CD14-positive monocyte (primary cell): ENCODE measurements at regions not wholly inside any gene's neighbourhood (a gene's known extent, or its start where the extent isn't known, plus 50 kb on each side); places are given as distances from the start of the nearest gene placed in this dataset.

Source experiments
- DNase-seq, 3 donors: peaks; one replicate each; pipeline ENCODE4 v3.0.0-alpha.2; 2011 to 2022
- H2AFZ ChIP-seq: 2 replicates; pipeline ENCODE4 v1.6.0; 2012; ENCODE audit warnings: mild to moderate bottlenecking, low read depth, low read length, inconsistent platforms; ENCODE audit not compliant: insufficient read depth, poor library complexity, severe bottlenecking
- H3K27ac ChIP-seq, 2 donors: 1 replicate in 1 of 2; 2 replicates in 1 of 2; pipeline ENCODE4 v1.5.1; 2012 to 2013; ENCODE audit warnings: low read length in 2 of 2, control low read depth in 1 of 2, inconsistent platforms in 1 of 2, low read depth in 1 of 2, mild to moderate bottlenecking in 1 of 2
- H3K27me3 ChIP-seq, 2 donors: one replicate each; pipeline versions ENCODE4 v1.6.0 to v1.6.1; 2011 to 2013; ENCODE audit warnings: low read length in 2 of 2; ENCODE audit not compliant: control insufficient read depth in 2 of 2, insufficient read depth in 2 of 2
- H3K36me3 ChIP-seq, 2 donors: replicated peaks in 1 of 2; 1 replicate in 1 of 2; 2 replicates in 1 of 2; pipeline versions ENCODE4 v1.5.1 to v1.6.1; 2012 to 2013; ENCODE audit warnings: low read length in 2 of 2, control low read depth in 1 of 2, inconsistent platforms in 1 of 2, mild to moderate bottlenecking in 1 of 2; ENCODE audit not compliant: insufficient read depth in 2 of 2, control insufficient read depth in 1 of 2
- H3K4me1 ChIP-seq, 2 donors: 1 replicate in 1 of 2; 2 replicates in 1 of 2; pipeline versions ENCODE4 v1.5.1 to v1.6.1; 2012 to 2013; ENCODE audit warnings: low read length in 2 of 2, control low read depth in 1 of 2, inconsistent platforms in 1 of 2, mild to moderate bottlenecking in 1 of 2, moderate library complexity in 1 of 2; ENCODE audit not compliant: insufficient read depth in 2 of 2, control insufficient read depth in 1 of 2
- H3K4me2 ChIP-seq: replicated peaks from 2 replicates; pipeline ENCODE3; 2012; ENCODE audit warnings: low read length, moderate library complexity, mild to moderate bottlenecking; ENCODE audit not compliant: poor library complexity, severe bottlenecking; ENCODE audit errors: extremely low read depth
- H3K4me3 ChIP-seq, 3 experiments: fragments of 200-600 bp in 1 of 3; sonication (generic) in 1 of 3; replicated peaks in 1 of 3; 1 replicate in 2 of 3; 2 replicates in 1 of 3; pipeline ENCODE4 v1.5.1; 2011 to 2013; ENCODE audit warnings: low read length in 3 of 3, mild to moderate bottlenecking in 3 of 3, control low read depth in 2 of 3, low read depth in 2 of 3, inconsistent platforms in 1 of 3, moderate library complexity in 1 of 3
- H3K79me2 ChIP-seq: 2 replicates; pipeline ENCODE4 v1.6.0; 2012; ENCODE audit warnings: mild to moderate bottlenecking, control low read depth, inconsistent platforms, low read length, moderate library complexity; ENCODE audit not compliant: insufficient read depth
- H3K9ac ChIP-seq: 2 replicates; pipeline ENCODE4 v1.6.0; 2017; ENCODE audit warnings: low read length, mild to moderate bottlenecking; ENCODE audit not compliant: insufficient read depth, poor library complexity, severe bottlenecking
- H3K9me3 ChIP-seq, 2 donors: replicated peaks in 1 of 2; 1 replicate in 1 of 2; 2 replicates in 1 of 2; pipeline versions ENCODE4 v1.5.1 to v1.6.1; 2012 to 2013; ENCODE audit warnings: low read length in 2 of 2, control low read depth in 1 of 2; ENCODE audit not compliant: control insufficient read depth in 1 of 2, insufficient read depth in 1 of 2
- H4K20me1 ChIP-seq: 2 replicates; pipeline ENCODE4 v1.6.0; 2012; ENCODE audit warnings: mild to moderate bottlenecking, low read length, control low read depth, moderate library complexity; ENCODE audit not compliant: insufficient read depth
- H3K27ac Mint-ChIP-seq, 7 donors: one replicate each; pipeline ENCODE4 v1.8.0; 2020; ENCODE audit warnings: mild to moderate bottlenecking in 7 of 7, mixed read lengths in 7 of 7, moderate library complexity in 6 of 7, inconsistent platforms in 2 of 7
- H3K27me3 Mint-ChIP-seq, 3 donors: one replicate each; pipeline ENCODE4 v1.8.0; 2021 to 2022; ENCODE audit warnings: low read depth in 3 of 3, mild to moderate bottlenecking in 3 of 3, mixed read lengths in 3 of 3, moderate library complexity in 3 of 3, inconsistent platforms in 1 of 3
- H3K36me3 Mint-ChIP-seq, 2 donors: one replicate each; pipeline ENCODE4 v1.8.0; 2020; ENCODE audit warnings: mixed read lengths in 2 of 2, inconsistent platforms in 1 of 2, mild to moderate bottlenecking in 1 of 2
- H3K4me1 Mint-ChIP-seq: one replicate; pipeline ENCODE4 v1.8.0; 2020; ENCODE audit warnings: mild to moderate bottlenecking, mixed read lengths
- H3K4me3 Mint-ChIP-seq, 2 donors: one replicate each; pipeline ENCODE4 v1.8.0; 2020; ENCODE audit warnings: mild to moderate bottlenecking in 2 of 2, mixed read lengths in 2 of 2, moderate library complexity in 1 of 2
- H3K9me3 Mint-ChIP-seq, 7 donors: one replicate each; pipeline ENCODE4 v1.8.0; 2020 to 2022; ENCODE audit warnings: mixed read lengths in 7 of 7, mild to moderate bottlenecking in 6 of 7, moderate library complexity in 6 of 7, inconsistent platforms in 2 of 7
- WGBS: methylation state at CpG from one replicate; pipeline ENCODE4 v1.1.5; 2013; ENCODE audit warnings: missing lambda C conversion rate; ENCODE audit not compliant: insufficient coverage; 5-methylcytosine and 5-hydroxymethylcytosine counted together
- intact Hi-C, 2 donors: fragments of 100-400 bp; cut with micrococcal nuclease; formaldehyde crosslinking; loops; one replicate each; pipeline versions ENCODE4 v1.15.0 to v1.15.1; 2023
- TF ChIP-seq, protein P1 (sequence below): fragments of 200-600 bp; IDR thresholded peaks from one replicate; pipeline ENCODE4 v1.8.0; 2022; ENCODE audit warnings: antibody characterized with exemption, mild to moderate bottlenecking

DNA sequence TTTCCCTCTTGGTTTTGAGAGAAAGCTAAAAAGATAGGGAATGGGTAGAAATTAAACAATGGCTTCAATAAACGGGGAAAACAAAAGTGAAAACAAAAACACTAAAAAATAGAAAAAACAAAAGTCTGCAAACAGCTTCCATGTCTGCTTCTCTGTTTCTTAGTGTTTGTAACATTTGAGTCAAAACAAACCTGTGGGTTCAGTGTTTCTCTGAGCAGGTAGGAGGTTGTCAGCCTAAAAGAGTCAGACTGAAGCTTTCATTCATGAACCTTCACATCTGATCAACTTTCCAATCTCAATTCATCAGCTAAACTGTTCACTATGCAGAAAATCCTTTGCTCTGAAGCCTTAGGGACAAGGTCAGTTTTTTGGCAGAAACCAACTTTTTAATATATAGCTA is 102.5 kb upstream of the ADAMTS16 start:
- Histone ChIP-seq H3K4me3 (no peak overlapping the region), H3K36me3 (no peaks in the 10 kb centered on the region), H3K27me3 (no peaks in the 10 kb centered on the region), H2AFZ (no peak overlapping the region), H3K4me1 (no peaks in the 10 kb centered on the region), H4K20me1 (no peaks in the 10 kb centered on the region), H3K4me2 (no peak overlapping the region), H3K27ac (no peak overlapping the region), H3K79me2 (no peaks in the 10 kb centered on the region), H3K9ac (no peak overlapping the region), H3K9me3 (peaks cover 9% of the 10 kb centered on the region in 2 donors)
- Mint-ChIP-seq H3K4me1 (no peaks in the 10 kb centered on the region), H3K36me3 (no peaks in the 10 kb centered on the region), H3K4me3 (no peak overlapping the region), H3K9me3 (peaks cover 0 to 13% (median 4%) of the 10 kb centered on the region in 7 donors), H3K27ac (no peak overlapping the region), H3K27me3 (peaks cover 0 to 1% (median 0%) of the 10 kb centered on the region in 3 donors)
- DNase-seq: no peak
- intact Hi-C loops: no loop called here
- WGBS: no CpG with 5 or more reads among the region's 1 CpG
- TF ChIP-seq, protein P1, sequence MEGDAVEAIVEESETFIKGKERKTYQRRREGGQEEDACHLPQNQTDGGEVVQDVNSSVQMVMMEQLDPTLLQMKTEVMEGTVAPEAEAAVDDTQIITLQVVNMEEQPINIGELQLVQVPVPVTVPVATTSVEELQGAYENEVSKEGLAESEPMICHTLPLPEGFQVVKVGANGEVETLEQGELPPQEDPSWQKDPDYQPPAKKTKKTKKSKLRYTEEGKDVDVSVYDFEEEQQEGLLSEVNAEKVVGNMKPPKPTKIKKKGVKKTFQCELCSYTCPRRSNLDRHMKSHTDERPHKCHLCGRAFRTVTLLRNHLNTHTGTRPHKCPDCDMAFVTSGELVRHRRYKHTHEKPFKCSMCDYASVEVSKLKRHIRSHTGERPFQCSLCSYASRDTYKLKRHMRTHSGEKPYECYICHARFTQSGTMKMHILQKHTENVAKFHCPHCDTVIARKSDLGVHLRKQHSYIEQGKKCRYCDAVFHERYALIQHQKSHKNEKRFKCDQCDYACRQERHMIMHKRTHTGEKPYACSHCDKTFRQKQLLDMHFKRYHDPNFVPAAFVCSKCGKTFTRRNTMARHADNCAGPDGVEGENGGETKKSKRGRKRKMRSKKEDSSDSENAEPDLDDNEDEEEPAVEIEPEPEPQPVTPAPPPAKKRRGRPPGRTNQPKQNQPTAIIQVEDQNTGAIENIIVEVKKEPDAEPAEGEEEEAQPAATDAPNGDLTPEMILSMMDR: no peak

DNA sequence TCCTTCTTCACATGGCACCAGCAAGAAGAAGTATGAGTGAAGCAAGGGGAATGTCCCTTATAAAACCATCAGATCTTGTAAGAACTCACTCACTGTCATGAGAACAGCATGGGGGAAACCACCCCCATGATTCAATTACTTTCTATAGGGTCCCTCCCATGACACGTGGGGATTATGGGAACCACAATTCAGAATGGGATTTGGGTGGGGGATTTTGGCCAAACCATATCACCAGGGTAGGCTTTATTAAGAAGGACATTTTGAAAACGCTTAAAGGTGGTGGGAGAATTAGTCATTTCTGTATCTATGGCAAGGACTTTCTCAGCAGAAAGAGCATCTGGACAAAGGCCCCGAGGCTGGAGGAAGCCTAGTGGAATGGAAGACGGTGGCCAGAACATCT is 100.2 kb upstream of the ADAMTS16 start:
- Histone ChIP-seq H3K4me2 (no peak overlapping the region), H3K27ac (no peak overlapping the region), H3K4me1 (no peaks in the 10 kb centered on the region), H3K4me3 (no peak overlapping the region), H3K9me3 (no peaks in the 10 kb centered on the region), H3K36me3 (no peaks in the 10 kb centered on the region), H3K9ac (no peak overlapping the region), H4K20me1 (no peaks in the 10 kb centered on the region), H3K79me2 (no peaks in the 10 kb centered on the region), H2AFZ (no peak overlapping the region), H3K27me3 (no peaks in the 10 kb centered on the region)
- no peak for DNase-seq
- Mint-ChIP-seq H3K4me3 (no peak overlapping the region), H3K36me3 (no peaks in the 10 kb centered on the region), H3K4me1 (no peaks in the 10 kb centered on the region), H3K27me3 (peaks cover 0 to 1% (median 0%) of the 10 kb centered on the region in 3 donors), H3K9me3 (peaks cover 0 to 11% (median 2%) of the 10 kb centered on the region in 7 donors), H3K27ac (no peak overlapping the region)
- intact Hi-C loops: no loop called here
- WGBS: 92% methylated on average over 3 of the region's 4 CpGs
- TF ChIP-seq, protein P1: no peak
